ENCODE measurements at regions not wholly inside any gene's neighbourhood (a gene's known extent, or its start where the extent isn't known, plus 50 kb on each side); places are given as distances from the start of the nearest gene placed in this dataset.

- CTCF ChIA-PET: no interaction called here
Observed at GRCh38 chr6:104644848-104645247, 214.9 kb downstream of the HACE1 start.

DNA sequence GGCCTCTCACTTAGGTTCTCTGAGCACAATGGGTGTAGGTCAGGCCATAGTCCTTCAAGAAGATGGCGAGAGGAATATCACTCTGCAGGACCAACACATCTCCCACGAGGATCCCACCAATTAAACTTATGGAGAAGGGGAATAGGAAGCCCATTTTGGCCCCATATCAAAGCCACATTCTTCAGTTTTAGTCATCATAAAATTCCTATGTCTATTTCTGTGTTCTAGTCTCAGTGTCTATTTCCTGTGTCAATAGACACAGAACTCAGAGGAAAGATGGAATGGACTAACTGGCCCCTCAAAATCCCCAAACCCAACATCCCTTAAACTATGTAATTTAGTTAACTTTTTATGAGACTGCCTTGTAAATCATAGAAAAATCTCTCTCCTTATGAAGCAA lies 216.8 kb downstream of the HACE1 start:
- no peak for TF ChIP-seq ARNT (IDR thresholded peaks at IDR 0.05)
- no peak for TF ChIP-seq BHLHE40 (IDR thresholded peaks at IDR 0.05; ENCODE audit: borderline replicate concordance)
- TF ChIP-seq SUZ12 (IDR thresholded peaks at IDR 0.05): no peak
- no peak for TF ChIP-seq ZNF384 (IDR thresholded peaks at IDR 0.05)
- no peak for TF ChIP-seq HDGF (IDR thresholded peaks at IDR 0.05; ENCODE audit: borderline replicate concordance)
- no peak for TF ChIP-seq SP1 (IDR thresholded peaks at IDR 0.05)
- TF ChIP-seq FOXM1 (IDR thresholded peaks at IDR 0.05; ENCODE audit: borderline replicate concordance): no peak
- TF ChIP-seq NFRKB (IDR thresholded peaks at IDR 0.05): no peak
- no peak for TF ChIP-seq CTBP1 (IDR thresholded peaks at IDR 0.05; ENCODE audit: borderline replicate concordance)
- no peak for TF ChIP-seq FOXK2 (IDR thresholded peaks at IDR 0.05)
- no peak for TF ChIP-seq TARDBP (IDR thresholded peaks at IDR 0.05)
- TF ChIP-seq LEF1 (IDR thresholded peaks at IDR 0.05; ENCODE audit: borderline replicate concordance): no peak
- TF ChIP-seq FOXA1 (IDR thresholded peaks at IDR 0.05): no peak
- TF ChIP-seq ELF4 (IDR thresholded peaks at IDR 0.05): no peak
- no peak for TF ChIP-seq L3MBTL2 (conservative IDR thresholded peaks at IDR 0.05)
- no peak for TF ChIP-seq PKNOX1 (IDR thresholded peaks at IDR 0.05)
- ChIA-PET POLR2A (no interaction called here), CTCF (no interaction called here)
- DNase-seq (ENCODE audit: extremely low spot score): no peak

More at GRCh38 chr6:104644848-104645247, 214.9 kb downstream of the HACE1 start:
- no peak for DNase-seq (ENCODE audit: extremely low spot score)
- POLR2A ChIA-PET: no interaction called here
- no peak for TF ChIP-seq HDGF (IDR thresholded peaks at IDR 0.05; ENCODE audit: borderline replicate concordance)

GRCh38 chr6:104640761-104641160 lies 219.0 kb downstream of the HACE1 start:
- POLR2A ChIA-PET: no interaction called here

GRCh38 chr6:104640150-104640700 lies 219.5 kb downstream of the HACE1 start:
- ChIA-PET CTCF (no interaction called here), POLR2A (no interaction called here)
- TF ChIP-seq L3MBTL2 (conservative IDR thresholded peaks at IDR 0.05) (no peak), FOXA1 (IDR thresholded peaks at IDR 0.05) (no peak)
- DNase-seq (ENCODE audit: extremely low spot score): no peak

More at GRCh38 chr6:104640761-104641160, 219.0 kb downstream of the HACE1 start:
- no peak for TF ChIP-seq PKNOX1 (IDR thresholded peaks at IDR 0.05)
- CTCF ChIA-PET: interaction anchor here (0.5 kb wide), 1 partner anchor 325 kb away, joined by 7 read pairs; no protein-coding TSS in a partner anchor
- DNase-seq (ENCODE audit: extremely low spot score): no peak

DNA sequence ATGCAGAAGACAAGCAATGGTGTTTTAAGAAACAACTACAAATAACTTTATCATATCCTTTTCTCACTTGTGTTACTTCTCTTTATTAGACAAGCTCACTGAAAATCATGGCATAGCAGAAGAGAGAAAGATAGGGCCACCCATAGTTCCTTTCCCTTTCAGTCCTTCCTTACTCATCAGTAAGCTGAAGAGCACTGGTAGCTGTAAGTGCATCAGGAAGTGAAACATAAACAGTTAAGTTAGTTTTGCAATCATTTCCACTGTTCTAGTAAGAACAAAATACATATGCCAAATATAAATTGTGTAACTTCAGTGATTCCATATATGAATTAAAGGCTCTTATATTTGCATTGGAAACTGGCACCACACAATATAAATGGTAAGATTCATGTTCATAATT lies 220.1 kb downstream of the HACE1 start:
- CTCF ChIA-PET: no interaction called here
- POLR2A ChIA-PET: no interaction called here
- TF ChIP-seq ARNT (IDR thresholded peaks at IDR 0.05) (no peak), TARDBP (IDR thresholded peaks at IDR 0.05) (no peak), LEF1 (IDR thresholded peaks at IDR 0.05; ENCODE audit: borderline replicate concordance) (no peak), SUZ12 (IDR thresholded peaks at IDR 0.05) (no peak), FOXA1 (IDR thresholded peaks at IDR 0.05) (no peak), CTBP1 (IDR thresholded peaks at IDR 0.05; ENCODE audit: borderline replicate concordance) (no peak), HDGF (IDR thresholded peaks at IDR 0.05; ENCODE audit: borderline replicate concordance) (no peak), NFRKB (IDR thresholded peaks at IDR 0.05) (no peak)
- no peak for DNase-seq (ENCODE audit: extremely low spot score)

- no peak for TF ChIP-seq HDGF (IDR thresholded peaks at IDR 0.05; ENCODE audit: borderline replicate concordance)
- TF ChIP-seq TARDBP (IDR thresholded peaks at IDR 0.05): no peak
- no peak for TF ChIP-seq SP1 (IDR thresholded peaks at IDR 0.05)
- TF ChIP-seq ARNT (IDR thresholded peaks at IDR 0.05): no peak
- no peak for TF ChIP-seq CTBP1 (IDR thresholded peaks at IDR 0.05; ENCODE audit: borderline replicate concordance)
- no peak for TF ChIP-seq ZNF384 (IDR thresholded peaks at IDR 0.05)
- no peak for TF ChIP-seq ELF4 (IDR thresholded peaks at IDR 0.05)
- TF ChIP-seq BHLHE40 (IDR thresholded peaks at IDR 0.05; ENCODE audit: borderline replicate concordance): no peak
- TF ChIP-seq SUZ12 (IDR thresholded peaks at IDR 0.05): no peak
- no peak for TF ChIP-seq L3MBTL2 (conservative IDR thresholded peaks at IDR 0.05)
- TF ChIP-seq FOXK2 (IDR thresholded peaks at IDR 0.05): no peak
- no peak for TF ChIP-seq FOXM1 (IDR thresholded peaks at IDR 0.05; ENCODE audit: borderline replicate concordance)
- TF ChIP-seq NFRKB (IDR thresholded peaks at IDR 0.05): no peak
- no peak for TF ChIP-seq LEF1 (IDR thresholded peaks at IDR 0.05; ENCODE audit: borderline replicate concordance)
- no peak for TF ChIP-seq FOXA1 (IDR thresholded peaks at IDR 0.05)
- TF ChIP-seq PKNOX1 (IDR thresholded peaks at IDR 0.05): no peak
- ChIA-PET CTCF (no interaction called here), POLR2A (no interaction called here)
- DNase-seq (ENCODE audit: extremely low spot score): no peak
Observed at GRCh38 chr6:104638841-104639290, 220.9 kb downstream of the HACE1 start.

GRCh38 chr6:104633125-104633524 lies 226.6 kb downstream of the HACE1 start:
- no peak for TF ChIP-seq ZNF384 (IDR thresholded peaks at IDR 0.05)
- TF ChIP-seq TARDBP (IDR thresholded peaks at IDR 0.05): no peak
- TF ChIP-seq PKNOX1 (IDR thresholded peaks at IDR 0.05): no peak
- TF ChIP-seq L3MBTL2 (conservative IDR thresholded peaks at IDR 0.05): no peak
- no peak for TF ChIP-seq ELF4 (IDR thresholded peaks at IDR 0.05)
- TF ChIP-seq SUZ12 (IDR thresholded peaks at IDR 0.05): no peak
- TF ChIP-seq ARNT (IDR thresholded peaks at IDR 0.05): no peak
- no peak for TF ChIP-seq LEF1 (IDR thresholded peaks at IDR 0.05; ENCODE audit: borderline replicate concordance)
- no peak for TF ChIP-seq FOXM1 (IDR thresholded peaks at IDR 0.05; ENCODE audit: borderline replicate concordance)
- no peak for TF ChIP-seq SP1 (IDR thresholded peaks at IDR 0.05)
- TF ChIP-seq BHLHE40 (IDR thresholded peaks at IDR 0.05; ENCODE audit: borderline replicate concordance): no peak
- no peak for TF ChIP-seq FOXA1 (IDR thresholded peaks at IDR 0.05)
- TF ChIP-seq CTBP1 (IDR thresholded peaks at IDR 0.05; ENCODE audit: borderline replicate concordance): no peak
- no peak for TF ChIP-seq FOXK2 (IDR thresholded peaks at IDR 0.05)
- no peak for TF ChIP-seq HDGF (IDR thresholded peaks at IDR 0.05; ENCODE audit: borderline replicate concordance)
- TF ChIP-seq NFRKB (IDR thresholded peaks at IDR 0.05): no peak
- DNase-seq (ENCODE audit: extremely low spot score): no peak
- CTCF ChIA-PET: no interaction called here
- POLR2A ChIA-PET: no interaction called here
